HEK293 (cell line): ENCODE measurements at regions not wholly inside any gene's neighbourhood (a gene's known extent, or its start where the extent isn't known, plus 50 kb on each side); places are given as distances from the start of the nearest gene placed in this dataset.
"Not testable (repeated sequence)": the region's sequence is repeated elsewhere in the genome, so short reads cannot be mapped to it uniquely, and the experiment has no call there.

Experiments
- CTCF ChIA-PET: fragments of 350-600 bp; formaldehyde crosslinking; extraction: SDS; loops from one replicate; lab custom pipeline; 2021; ENCODE audit warnings: antibody characterized with exemption; lab: Yijun Ruan, JAX
- POLR2A ChIA-PET: fragments of 300-600 bp; formaldehyde crosslinking; extraction: SDS; loops from one replicate; lab custom pipeline; 2020; ENCODE audit warnings: antibody characterized with exemption, inconsistent platforms; lab: Yijun Ruan, JAX
- H3K27ac ChIP-seq: fragments of 200-500 bp; sonication (Bioruptor generic); 2 replicates; pipeline ENCODE4 v1.5.1; 2014; ENCODE audit warnings: low read depth, low read length, control low read depth, inconsistent platforms; ENCODE audit errors: extremely low read depth
- H3K36me3 ChIP-seq, 2 experiments: fragments of 200-500 bp in 1 of 2; sonication (Bioruptor generic) in 1 of 2; 1 replicate in 1 of 2; 2 replicates in 1 of 2; pipeline ENCODE4 v1.5.1; 2014 to 2017; ENCODE audit warnings: inconsistent platforms in 2 of 2, low read length in 2 of 2; ENCODE audit not compliant: control insufficient read depth in 2 of 2, insufficient read depth in 1 of 2
- H3K4me1 ChIP-seq: fragments of 200-500 bp; sonication (Bioruptor generic); 2 replicates; pipeline ENCODE4 v1.5.1; 2014; ENCODE audit warnings: mild to moderate bottlenecking, low read length, inconsistent platforms; ENCODE audit not compliant: control insufficient read depth, insufficient read depth
- H3K4me3 ChIP-seq: 2 replicates; pipeline ENCODE4 v1.5.1; 2011; ENCODE audit warnings: low read depth, mild to moderate bottlenecking, control low read depth, low read length, moderate library complexity
- H3K9me3 ChIP-seq: fragments of 200-500 bp; sonication (Bioruptor generic); 2 replicates; pipeline ENCODE4 v1.5.1; 2014; ENCODE audit warnings: low read depth, low read length, inconsistent platforms; ENCODE audit not compliant: control insufficient read depth, insufficient read depth
- ATF2 ChIP-seq: fragments of 450-650 bp; formaldehyde crosslinking; IDR thresholded peaks from 2 replicates; pipeline ENCODE4 v1.5.1; 2016; ENCODE audit warnings: missing biosample characterization, missing genetic modification characterization, low read depth
- HOXD13 ChIP-seq: sonication (generic); formaldehyde crosslinking; IDR thresholded peaks from 2 replicates; pipeline ENCODE4 v1.8.0; 2022; ENCODE audit warnings: missing genetic modification reagents, borderline replicate concordance
- KLF17 ChIP-seq: fragments of 450-650 bp; formaldehyde crosslinking; IDR thresholded peaks from 2 replicates; pipeline ENCODE4 v1.5.1; 2016; ENCODE audit warnings: missing biosample characterization, missing genetic modification characterization
- REPIN1 ChIP-seq: fragments of 450-650 bp; formaldehyde crosslinking; IDR thresholded peaks from 2 replicates; pipeline ENCODE4 v1.5.1; 2017; ENCODE audit warnings: missing biosample characterization, missing genetic modification characterization, low read depth
- SCRT1 ChIP-seq: fragments of 450-650 bp; formaldehyde crosslinking; IDR thresholded peaks from 2 replicates; pipeline ENCODE4 v1.5.1; 2016; ENCODE audit warnings: missing biosample characterization, missing genetic modification characterization, borderline replicate concordance
- ZBTB21 ChIP-seq: fragments of 450-650 bp; formaldehyde crosslinking; IDR thresholded peaks from 2 replicates; pipeline ENCODE4 v1.5.1; 2017; ENCODE audit warnings: missing biosample characterization, missing genetic modification characterization
- ZBTB8A ChIP-seq: fragments of 450-650 bp; formaldehyde crosslinking; IDR thresholded peaks from 2 replicates; pipeline ENCODE4 v1.5.1; 2016; ENCODE audit warnings: missing biosample characterization, missing genetic modification characterization
- ZFP69B ChIP-seq: fragments of 450-650 bp; formaldehyde crosslinking; IDR thresholded peaks from 2 replicates; pipeline ENCODE4 v1.5.1; 2016; ENCODE audit warnings: missing biosample characterization, missing genetic modification characterization
- ZNF157 ChIP-seq: fragments of 450-650 bp; formaldehyde crosslinking; IDR thresholded peaks from 2 replicates; pipeline ENCODE4 v1.5.1; 2016; ENCODE audit warnings: missing biosample characterization, missing genetic modification characterization
- ZNF24 ChIP-seq: fragments of 450-650 bp; formaldehyde crosslinking; IDR thresholded peaks from 2 replicates; pipeline ENCODE4 v1.5.1; 2016; ENCODE audit warnings: missing biosample characterization, missing genetic modification characterization
- ZNF302 ChIP-seq: fragments of 450-650 bp; formaldehyde crosslinking; IDR thresholded peaks from 2 replicates; pipeline ENCODE4 v1.5.1; 2016; ENCODE audit warnings: missing biosample characterization, missing genetic modification characterization, low read depth
- ZNF311 ChIP-seq: fragments of 450-650 bp; formaldehyde crosslinking; IDR thresholded peaks from 2 replicates; pipeline ENCODE4 v1.5.1; 2017; ENCODE audit warnings: missing biosample characterization, missing genetic modification characterization, borderline replicate concordance
- ZNF335 ChIP-seq: fragments of 450-650 bp; formaldehyde crosslinking; conservative IDR thresholded peaks from 2 replicates; pipeline ENCODE4 v1.5.1; 2016; ENCODE audit warnings: missing biosample characterization, missing genetic modification characterization
- ZNF37A ChIP-seq: fragments of 450-650 bp; IDR thresholded peaks from 2 replicates; pipeline ENCODE4 v1.5.1; 2018; ENCODE audit warnings: missing biosample characterization, missing genetic modification characterization
- ZNF433 ChIP-seq: fragments of 450-650 bp; formaldehyde crosslinking; IDR thresholded peaks from 2 replicates; pipeline ENCODE4 v1.5.1; 2016; ENCODE audit warnings: missing biosample characterization, missing genetic modification characterization, low read depth
- ZNF48 ChIP-seq: fragments of 450-650 bp; formaldehyde crosslinking; IDR thresholded peaks from 2 replicates; pipeline ENCODE4 v1.5.1; 2016; ENCODE audit warnings: missing biosample characterization, missing genetic modification characterization
- ZNF521 ChIP-seq: fragments of 450-650 bp; formaldehyde crosslinking; IDR thresholded peaks from 2 replicates; pipeline ENCODE4 v1.5.1; 2017; ENCODE audit warnings: missing biosample characterization, mild to moderate bottlenecking, missing genetic modification characterization
- ZNF544 ChIP-seq: fragments of 450-650 bp; formaldehyde crosslinking; IDR thresholded peaks from 2 replicates; pipeline ENCODE4 v1.5.0; 2017; ENCODE audit warnings: missing biosample characterization, missing genetic modification characterization
- ZNF610 ChIP-seq: fragments of 450-650 bp; formaldehyde crosslinking; IDR thresholded peaks from 2 replicates; pipeline ENCODE4 v1.5.1; 2016; ENCODE audit warnings: missing biosample characterization, missing genetic modification characterization, borderline replicate concordance
- ZNF629 ChIP-seq: fragments of 450-650 bp; formaldehyde crosslinking; IDR thresholded peaks from 2 replicates; pipeline ENCODE4 v1.5.1; 2017; ENCODE audit warnings: missing biosample characterization, missing genetic modification characterization
- ZNF677 ChIP-seq: fragments of 450-650 bp; IDR thresholded peaks from 2 replicates; pipeline ENCODE4 v1.5.0; 2018; ENCODE audit warnings: missing biosample characterization, mild to moderate bottlenecking, missing genetic modification characterization, moderate library complexity
- ZNF692 ChIP-seq: fragments of 450-650 bp; formaldehyde crosslinking; IDR thresholded peaks from 2 replicates; pipeline ENCODE4 v1.5.1; 2016; ENCODE audit warnings: missing biosample characterization, missing genetic modification characterization
- ZNF777 ChIP-seq: fragments of 450-650 bp; formaldehyde crosslinking; IDR thresholded peaks from 2 replicates; pipeline ENCODE4 v1.5.1; 2017; ENCODE audit warnings: missing biosample characterization, missing genetic modification characterization, borderline replicate concordance
- ZNF791 ChIP-seq: fragments of 450-650 bp; formaldehyde crosslinking; IDR thresholded peaks from 2 replicates; pipeline ENCODE4 v1.5.1; 2016; ENCODE audit warnings: missing biosample characterization, missing genetic modification characterization
- ZNF792 ChIP-seq: fragments of 450-650 bp; formaldehyde crosslinking; IDR thresholded peaks from 2 replicates; pipeline ENCODE4 v1.5.1; 2016; ENCODE audit warnings: missing biosample characterization, missing genetic modification characterization

GRCh38 chr15:92848464-92848851 lies 51.7 kb upstream of the CHD2 start:
- ChIA-PET POLR2A (interaction anchor here (1.0 to 2.3 kb wide), 3 partner anchors 17 to 34 kb away, joined by 3 to 8 read pairs (median 6); no protein-coding TSS in a partner anchor), CTCF (interaction anchor here (0.5 to 1.0 kb wide), 2 partner anchors 37 to 1723 kb away, joined by 3 read pairs; no protein-coding TSS in a partner anchor)
- H3K4me3 ChIP-seq = no peak overlapping the region
- peaks cover 7% of the 10 kb centered on the region; the same call in 1 of the 2 replicates for H3K4me1 ChIP-seq
- no peaks in the 10 kb centered on the region for H3K9me3 ChIP-seq
- no peaks in the 10 kb centered on the region for H3K36me3 ChIP-seq
- H3K27ac ChIP-seq = no peak overlapping the region
- TF ChIP-seq KLF17 (tag by site-specific recombination) (no peak), ZNF433 (tag by site-specific recombination) (no peak), ZNF692 (tag by site-specific recombination) (no peak), ZNF544 (tag by site-specific recombination) (no peak), ZNF629 (tag by site-specific recombination) (no peak), ZNF792 (tag by site-specific recombination) (no peak), ZNF311 (tag by site-specific recombination) (no peak), ZNF521 (tag by site-specific recombination) (no peak), ZNF48 (tag by site-specific recombination) (no peak), ZNF37A (tag by site-specific recombination) (no peak), HOXD13 (no peak), ZNF302 (tag by site-specific recombination) (no peak), ZNF610 (tag by site-specific recombination) (no peak), ZNF24 (tag by site-specific recombination) (no peak), ZBTB8A (tag by site-specific recombination) (no peak), SCRT1 (tag by site-specific recombination) (no peak), ZNF791 (tag by site-specific recombination) (no peak), ZFP69B (tag by site-specific recombination) (no peak), ZNF677 (no peak)
- TF ChIP-seq, all 188 proteins: peak for 0

GRCh38 chr15:92848852-92849598 lies 51.1 kb upstream of the CHD2 start:
- Histone ChIP-seq H3K9me3 (no peaks in the 10 kb centered on the region), H3K36me3 (no peaks in the 10 kb centered on the region), H3K4me3 (no peak overlapping the region), H3K4me1 (peaks cover 7% of the 10 kb centered on the region; the same call in 1 of the 2 replicates), H3K27ac (no peak overlapping the region)
- ChIA-PET CTCF (interaction anchor here (0.5 to 1.0 kb wide), 4 partner anchors 38 to 1722 kb away, joined by 3 to 4 read pairs (median 4); no protein-coding TSS in a partner anchor), POLR2A (interaction anchor here (0.6 to 2.3 kb wide), 6 partner anchors 17 to 153 kb away, joined by 3 to 8 read pairs (median 4); partner anchors contain the start of gene CHD2)
- TF ChIP-seq ZFP69B (tag by site-specific recombination) = no peak
- no peak for TF ChIP-seq REPIN1 (tag by site-specific recombination)
- no peak for TF ChIP-seq ZNF777
- no peak for TF ChIP-seq ZNF157 (tag by site-specific recombination)
- TF ChIP-seq ZNF335 (tag by site-specific recombination) = peak; percentile 36; the same call in 1 of the 2 replicates
- peak; percentile 43; the same call in 1 of the 2 replicates for TF ChIP-seq ATF2 (tag by site-specific recombination)
- TF ChIP-seq ZBTB21 (tag by site-specific recombination) = no peak

- not testable (repeated sequence) for H3K27ac ChIP-seq, H3K36me3 ChIP-seq, H3K9me3 ChIP-seq, H3K4me3 ChIP-seq, H3K4me1 ChIP-seq
- CTCF ChIA-PET = interaction anchor here (0.6 to 0.7 kb wide), 2 partner anchors 1000 to 1811 kb away, joined by 3 read pairs; no protein-coding TSS in a partner anchor
- POLR2A ChIA-PET = interaction anchor here (0.7 to 2.5 kb wide), 4 partner anchors 18 to 50 kb away, joined by 3 to 12 read pairs (median 4); partner anchors contain the start of gene CHD2
These were observed 49.9 kb upstream of the CHD2 start for GRCh38 chr15:92850218-92850617.
